Liver (tissue), 8 donors: ENCODE measurements at regions not wholly inside any gene's neighbourhood (a gene's known extent, or its start where the extent isn't known, plus 50 kb on each side); places are given as distances from the start of the nearest gene placed in this dataset.

Source experiments
- DNase-seq: peaks from one replicate; pipeline ENCODE4 v3.0.0-alpha.2; 2017; ENCODE audit warnings: low spot score
- H3K27ac ChIP-seq, 2 donors: one replicate each; pipeline ENCODE4 v1.7.0; 2013; ENCODE audit warnings: inconsistent platforms in 2 of 2, low read length in 2 of 2, control low read depth in 1 of 2, low read depth in 1 of 2, mild to moderate bottlenecking in 1 of 2
- H3K27me3 ChIP-seq, 4 donors: one replicate each; pipeline versions ENCODE4 v1.6.1 to v1.7.0; 2013; ENCODE audit warnings: low read length in 3 of 4, inconsistent platforms in 1 of 4, mild to moderate bottlenecking in 1 of 4, moderate library complexity in 1 of 4; ENCODE audit not compliant: control insufficient read depth in 4 of 4, insufficient read depth in 4 of 4
- H3K36me3 ChIP-seq, 4 donors: one replicate each; pipeline versions ENCODE4 v1.6.1 to v1.7.0; 2013; ENCODE audit warnings: low read length in 3 of 4, mild to moderate bottlenecking in 3 of 4, low read depth in 1 of 4, moderate library complexity in 1 of 4; ENCODE audit not compliant: control insufficient read depth in 4 of 4, insufficient read depth in 3 of 4
- H3K4me1 ChIP-seq, 4 donors: one replicate each; pipeline versions ENCODE4 v1.6.1 to v1.7.0; 2013; ENCODE audit warnings: low read length in 3 of 4, mild to moderate bottlenecking in 3 of 4, moderate library complexity in 1 of 4; ENCODE audit not compliant: control insufficient read depth in 4 of 4, insufficient read depth in 4 of 4
- H3K4me3 ChIP-seq, 3 donors: one replicate each; pipeline versions ENCODE4 v1.6.1 to v1.7.0; 2013; ENCODE audit warnings: low read length in 3 of 3, control low read depth in 1 of 3, low read depth in 1 of 3, mild to moderate bottlenecking in 1 of 3
- H3K9ac ChIP-seq, 2 donors: one replicate each; pipeline ENCODE4 v1.7.0; 2013; ENCODE audit warnings: low read length in 2 of 2, mild to moderate bottlenecking in 2 of 2, moderate library complexity in 2 of 2, control low read depth in 1 of 2, low read depth in 1 of 2
- H3K9me3 ChIP-seq, 4 donors: one replicate each; pipeline versions ENCODE4 v1.6.1 to v1.7.0; 2013; ENCODE audit warnings: low read length in 3 of 4; ENCODE audit not compliant: control insufficient read depth in 4 of 4
- CTCF ChIP-seq: fragments of 150-350 bp; IDR thresholded peaks from 2 replicates; pipeline ENCODE4 v1.5.1; 2017; ENCODE audit warnings: improper control_type of control experiment, low read depth, low read length; ENCODE audit not compliant: missing input control
- EGR1 ChIP-seq, 2 donors: IDR thresholded peaks; 2 replicates each; pipeline ENCODE4 v1.6.1; 2016 to 2018; ENCODE audit warnings: antibody characterized with exemption in 2 of 2, low read depth in 2 of 2
- FOXA1 ChIP-seq: IDR thresholded peaks from 2 replicates; pipeline ENCODE4 v1.6.1; 2016; ENCODE audit warnings: antibody characterized with exemption
- FOXA2 ChIP-seq: IDR thresholded peaks from 2 replicates; pipeline ENCODE4 v1.6.1; 2016; ENCODE audit warnings: antibody characterized with exemption
- GABPA ChIP-seq, 2 donors: IDR thresholded peaks in 1 of 2; conservative IDR thresholded peaks in 1 of 2; 2 replicates each; pipeline ENCODE4 v1.6.1; 2016; ENCODE audit warnings: antibody characterized with exemption in 2 of 2, mild to moderate bottlenecking in 1 of 2, moderate library complexity in 1 of 2
- HNF4A ChIP-seq, 2 donors: conservative IDR thresholded peaks; 2 replicates each; pipeline ENCODE4 v1.6.1; 2016; ENCODE audit warnings: antibody characterized with exemption in 2 of 2, mild to moderate bottlenecking in 2 of 2
- HNF4G ChIP-seq: IDR thresholded peaks from 2 replicates; pipeline ENCODE4 v1.6.1; 2016; ENCODE audit warnings: antibody characterized with exemption
- JUND ChIP-seq, 2 donors: IDR thresholded peaks; 2 replicates each; pipeline ENCODE4 v1.6.1; 2016; ENCODE audit warnings: antibody characterized with exemption in 2 of 2
- NR2F2 ChIP-seq: IDR thresholded peaks from 2 replicates; pipeline ENCODE4 v1.6.1; 2016; ENCODE audit warnings: antibody characterized with exemption
- RAD21 ChIP-seq, 2 donors: IDR thresholded peaks; 2 replicates each; pipeline ENCODE4 v1.6.1; 2016; ENCODE audit warnings: antibody characterized with exemption in 2 of 2, mild to moderate bottlenecking in 2 of 2
- RXRA ChIP-seq, 2 donors: IDR thresholded peaks; 2 replicates each; pipeline ENCODE4 v1.6.1; 2017 to 2018; ENCODE audit warnings: antibody characterized with exemption in 2 of 2, mild to moderate bottlenecking in 1 of 2
- SP1 ChIP-seq: IDR thresholded peaks from 2 replicates; pipeline ENCODE4 v1.6.1; 2018; ENCODE audit warnings: antibody characterized with exemption, mild to moderate bottlenecking
- TAF1 ChIP-seq: conservative IDR thresholded peaks from 2 replicates; pipeline ENCODE4 v1.6.1; 2016; ENCODE audit warnings: antibody characterized with exemption, mild to moderate bottlenecking
- YY1 ChIP-seq: IDR thresholded peaks from 2 replicates; pipeline ENCODE4 v1.6.1; 2016; ENCODE audit warnings: antibody characterized with exemption, mild to moderate bottlenecking
- ZBTB33 ChIP-seq: IDR thresholded peaks from 2 replicates; pipeline ENCODE4 v1.6.1; 2016; ENCODE audit warnings: antibody characterized with exemption
- WGBS: extraction: QIAGEN DNeasy Blood & Tissue Kit; methylation state at CpG from one replicate; pipeline ENCODE4 v1.1.7; 2013; 5-methylcytosine and 5-hydroxymethylcytosine counted together
- TF ChIP-seq, protein P1 (sequence below): IDR thresholded peaks from 2 replicates; pipeline ENCODE4 v1.6.1; 2016; ENCODE audit warnings: antibody characterized with exemption, mild to moderate bottlenecking
- TF ChIP-seq, protein P2 (sequence below): IDR thresholded peaks from 2 replicates; pipeline ENCODE4 v1.6.1; 2016; ENCODE audit warnings: antibody characterized with exemption
- TF ChIP-seq, protein P3 (sequence below): IDR thresholded peaks from 2 replicates; pipeline ENCODE4 v1.6.1; 2016; ENCODE audit warnings: antibody characterized with exemption
- donor health status: healthy.
- donor health status: healthy.
- donor health status: healthy.
- donor health status: healthy.
- donor health status: healthy.

GRCh38 chr14:101373690-101374295 is 187.5 kb upstream of the DIO3 start:
- H3K9me3 ChIP-seq = no peaks in the 10 kb centered on the region
- no peak overlapping the region for H3K27ac ChIP-seq
- H3K36me3 ChIP-seq = no peaks in the 10 kb centered on the region
- WGBS = 90% methylated on average over 22 of the region's 22 CpGs
- no peaks in the 10 kb centered on the region for H3K4me1 ChIP-seq
- DNase-seq = no peak
- no peak overlapping the region for H3K4me3 ChIP-seq
- TF ChIP-seq FOXA2 = no peak
- TF ChIP-seq RAD21 (IDR thresholded peaks at IDR 0.05) = no peak
- TF ChIP-seq GABPA (IDR thresholded peaks at IDR 0.05 in 1 of 2, conservative IDR thresholded peaks at IDR 0.05 in 1 of 2) = no peak
- no peak for TF ChIP-seq TAF1
- no peak for TF ChIP-seq RXRA (IDR thresholded peaks at IDR 0.05)
- TF ChIP-seq HNF4G = no peak
- TF ChIP-seq JUND (IDR thresholded peaks at IDR 0.05) = no peak
- no peak for TF ChIP-seq HNF4A (conservative IDR thresholded peaks at IDR 0.05)
- TF ChIP-seq NR2F2 = no peak
- no peak for TF ChIP-seq FOXA1
- no peak overlapping the region for H3K9ac ChIP-seq
- no peaks in the 10 kb centered on the region for H3K27me3 ChIP-seq

DNA sequence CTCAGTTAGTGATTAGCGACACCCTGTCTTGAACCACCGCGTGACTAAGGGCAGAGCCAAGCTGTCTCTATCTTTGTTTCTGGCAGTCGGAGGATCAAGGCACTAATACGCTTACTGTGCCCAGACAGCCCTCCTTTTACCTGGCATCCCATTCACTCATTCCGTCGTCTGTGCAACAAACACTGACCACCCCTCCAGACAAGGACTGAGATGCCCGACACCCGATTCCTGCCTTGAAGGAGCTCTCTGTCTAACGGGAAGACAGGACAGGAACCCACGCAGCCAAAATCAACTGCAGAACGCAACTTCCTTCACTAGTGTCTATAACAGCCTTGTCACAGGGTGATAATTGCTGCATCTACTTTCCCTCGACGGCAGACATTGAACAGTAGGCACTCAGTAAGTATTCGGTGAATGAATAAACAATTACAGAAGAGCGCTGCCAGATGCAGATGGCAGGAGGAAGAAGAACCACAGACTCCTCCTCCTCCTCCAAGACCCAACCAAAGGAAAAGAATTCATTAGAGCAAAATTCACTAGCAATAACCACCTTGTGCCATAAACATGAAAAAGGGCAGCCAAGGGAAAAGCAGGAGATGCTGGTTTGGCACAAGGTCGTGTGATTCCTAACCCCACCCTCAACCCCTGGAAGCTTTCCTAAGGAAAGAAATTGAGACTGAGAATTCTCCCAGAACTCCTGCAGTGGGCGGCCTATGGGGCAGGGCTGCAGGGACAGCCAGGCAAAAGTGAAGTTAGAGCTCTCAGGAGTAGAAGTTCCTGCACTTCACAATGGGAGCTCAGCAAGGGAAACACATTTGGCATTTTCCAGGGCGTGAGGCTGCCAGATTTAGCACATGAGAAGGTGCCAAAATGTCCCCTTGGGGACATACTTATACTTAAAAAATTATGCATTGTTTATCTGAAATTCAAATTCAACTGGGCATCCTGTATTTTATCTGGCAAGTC is 186.6 kb upstream of the DIO3 start:
- H3K9ac ChIP-seq = no peak overlapping the region
- no peaks in the 10 kb centered on the region for H3K36me3 ChIP-seq
- 90% methylated on average over 19 of the region's 19 CpGs for WGBS
- no peaks in the 10 kb centered on the region for H3K4me1 ChIP-seq
- H3K27me3 ChIP-seq = no peaks in the 10 kb centered on the region
- no peak overlapping the region for H3K27ac ChIP-seq
- DNase-seq = no peak
- no peaks in the 10 kb centered on the region for H3K9me3 ChIP-seq
- TF ChIP-seq SP1 (no peak), GABPA (IDR thresholded peaks at IDR 0.05 in 1 of 2, conservative IDR thresholded peaks at IDR 0.05 in 1 of 2) (no peak), FOXA2 (no peak), RXRA (IDR thresholded peaks at IDR 0.05) (no peak), FOXA1 (no peak), NR2F2 (no peak), CTCF (no peak), RAD21 (IDR thresholded peaks at IDR 0.05) (no peak), ZBTB33 (no peak), YY1 (no peak), JUND (IDR thresholded peaks at IDR 0.05) (no peak), EGR1 (IDR thresholded peaks at IDR 0.05; ENCODE audit: low read depth in 2 of 2) (no peak), HNF4A (conservative IDR thresholded peaks at IDR 0.05) (no peak)
- TF ChIP-seq, protein P1, sequence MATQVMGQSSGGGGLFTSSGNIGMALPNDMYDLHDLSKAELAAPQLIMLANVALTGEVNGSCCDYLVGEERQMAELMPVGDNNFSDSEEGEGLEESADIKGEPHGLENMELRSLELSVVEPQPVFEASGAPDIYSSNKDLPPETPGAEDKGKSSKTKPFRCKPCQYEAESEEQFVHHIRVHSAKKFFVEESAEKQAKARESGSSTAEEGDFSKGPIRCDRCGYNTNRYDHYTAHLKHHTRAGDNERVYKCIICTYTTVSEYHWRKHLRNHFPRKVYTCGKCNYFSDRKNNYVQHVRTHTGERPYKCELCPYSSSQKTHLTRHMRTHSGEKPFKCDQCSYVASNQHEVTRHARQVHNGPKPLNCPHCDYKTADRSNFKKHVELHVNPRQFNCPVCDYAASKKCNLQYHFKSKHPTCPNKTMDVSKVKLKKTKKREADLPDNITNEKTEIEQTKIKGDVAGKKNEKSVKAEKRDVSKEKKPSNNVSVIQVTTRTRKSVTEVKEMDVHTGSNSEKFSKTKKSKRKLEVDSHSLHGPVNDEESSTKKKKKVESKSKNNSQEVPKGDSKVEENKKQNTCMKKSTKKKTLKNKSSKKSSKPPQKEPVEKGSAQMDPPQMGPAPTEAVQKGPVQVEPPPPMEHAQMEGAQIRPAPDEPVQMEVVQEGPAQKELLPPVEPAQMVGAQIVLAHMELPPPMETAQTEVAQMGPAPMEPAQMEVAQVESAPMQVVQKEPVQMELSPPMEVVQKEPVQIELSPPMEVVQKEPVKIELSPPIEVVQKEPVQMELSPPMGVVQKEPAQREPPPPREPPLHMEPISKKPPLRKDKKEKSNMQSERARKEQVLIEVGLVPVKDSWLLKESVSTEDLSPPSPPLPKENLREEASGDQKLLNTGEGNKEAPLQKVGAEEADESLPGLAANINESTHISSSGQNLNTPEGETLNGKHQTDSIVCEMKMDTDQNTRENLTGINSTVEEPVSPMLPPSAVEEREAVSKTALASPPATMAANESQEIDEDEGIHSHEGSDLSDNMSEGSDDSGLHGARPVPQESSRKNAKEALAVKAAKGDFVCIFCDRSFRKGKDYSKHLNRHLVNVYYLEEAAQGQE = no peak
- TF ChIP-seq, protein P2, sequence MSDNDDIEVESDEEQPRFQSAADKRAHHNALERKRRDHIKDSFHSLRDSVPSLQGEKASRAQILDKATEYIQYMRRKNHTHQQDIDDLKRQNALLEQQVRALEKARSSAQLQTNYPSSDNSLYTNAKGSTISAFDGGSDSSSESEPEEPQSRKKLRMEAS = no peak
- TF ChIP-seq, protein P3, sequence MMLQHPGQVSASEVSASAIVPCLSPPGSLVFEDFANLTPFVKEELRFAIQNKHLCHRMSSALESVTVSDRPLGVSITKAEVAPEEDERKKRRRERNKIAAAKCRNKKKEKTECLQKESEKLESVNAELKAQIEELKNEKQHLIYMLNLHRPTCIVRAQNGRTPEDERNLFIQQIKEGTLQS = no peak
- no peak overlapping the region for H3K4me3 ChIP-seq
